Stomach (tissue), 4 donors: ENCODE measurements at regions not wholly inside any gene's neighbourhood (a gene's known extent, or its start where the extent isn't known, plus 50 kb on each side); places are given as distances from the start of the nearest gene placed in this dataset.

Source experiments
- CTCF ChIP-seq, 7 experiments: fragments of 450-650 bp in 4 of 7; fragments of 200-600 bp in 3 of 7; sonication (generic) in 3 of 7; IDR thresholded peaks; one replicate each; pipeline ENCODE4 v1.5.1; 2016 to 2019; ENCODE audit warnings: antibody characterized with exemption in 7 of 7, control low read depth in 2 of 7, mild to moderate bottlenecking in 1 of 7
- POLR2A ChIP-seq, 4 donors: fragments of 450-650 bp; IDR thresholded peaks; one replicate each; pipeline ENCODE4 v1.6.1; 2016; ENCODE audit warnings: antibody characterized with exemption in 4 of 4, control low read depth in 2 of 4, mild to moderate bottlenecking in 1 of 4, moderate library complexity in 1 of 4

DNA sequence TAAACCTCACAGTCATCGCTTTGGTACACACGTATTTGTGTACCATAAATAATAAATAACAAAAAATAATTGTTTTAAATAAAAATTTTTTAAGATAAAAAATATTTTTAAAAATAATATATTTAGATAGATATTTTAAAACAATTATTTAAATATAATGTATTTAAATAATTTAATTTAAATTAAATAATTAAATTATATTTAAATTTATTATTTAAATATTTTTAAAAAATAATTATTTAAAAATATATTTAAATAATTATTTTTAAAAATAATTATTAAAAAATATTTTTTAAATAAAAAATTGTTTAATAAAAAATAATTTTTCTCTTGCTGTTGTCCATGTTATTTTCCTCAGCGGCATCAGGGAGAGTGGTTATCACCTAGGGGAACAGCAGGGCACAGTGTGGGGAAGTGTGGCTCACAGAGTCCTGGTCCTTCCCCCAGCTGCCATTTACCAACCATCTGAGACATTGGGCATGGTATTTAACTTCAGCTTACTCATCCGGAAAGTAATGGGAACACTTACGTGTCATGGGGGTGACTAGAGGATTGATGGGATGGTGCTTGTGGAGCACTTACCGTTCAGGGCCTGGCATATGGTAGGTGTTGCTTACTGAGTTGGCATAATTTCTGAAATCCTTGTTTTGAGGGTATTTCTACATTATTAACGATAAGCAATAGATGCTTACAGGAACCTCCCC is 92.9 kb upstream of the TSPAN2 start:
- TF ChIP-seq CTCF (IDR thresholded peaks at IDR 0.05) (no peak), POLR2A (IDR thresholded peaks at IDR 0.05) (no peak)
